ENCODE measurements at regions not wholly inside any gene's neighbourhood (a gene's known extent, or its start where the extent isn't known, plus 50 kb on each side); places are given as distances from the start of the nearest gene placed in this dataset.

DNA sequence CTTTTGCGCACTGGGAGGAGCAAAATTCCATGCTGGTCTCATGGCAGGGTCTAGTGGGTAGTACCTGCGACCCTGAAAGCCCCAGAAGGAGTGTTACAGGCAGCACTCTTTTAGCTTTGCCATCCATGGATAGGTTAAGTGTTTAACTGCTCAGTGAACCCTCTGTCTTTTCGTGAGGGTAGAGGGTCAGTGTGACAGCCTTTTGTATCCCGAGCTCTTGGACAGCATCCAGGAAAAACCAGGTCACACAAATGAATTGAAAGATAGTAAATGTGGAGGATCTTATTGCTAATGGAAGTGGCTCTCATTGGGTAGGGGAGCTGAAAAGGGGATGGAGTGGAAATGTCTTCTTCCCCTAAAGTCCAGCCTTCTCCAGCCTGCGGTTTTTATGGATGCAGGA, 57.8 kb upstream of the CCDC112 start:
- TF ChIP-seq EP300 (IDR thresholded peaks at IDR 0.05) (no peak), POLR2A (IDR thresholded peaks at IDR 0.05) (no peak)
- TF ChIP-seq, protein P1, sequence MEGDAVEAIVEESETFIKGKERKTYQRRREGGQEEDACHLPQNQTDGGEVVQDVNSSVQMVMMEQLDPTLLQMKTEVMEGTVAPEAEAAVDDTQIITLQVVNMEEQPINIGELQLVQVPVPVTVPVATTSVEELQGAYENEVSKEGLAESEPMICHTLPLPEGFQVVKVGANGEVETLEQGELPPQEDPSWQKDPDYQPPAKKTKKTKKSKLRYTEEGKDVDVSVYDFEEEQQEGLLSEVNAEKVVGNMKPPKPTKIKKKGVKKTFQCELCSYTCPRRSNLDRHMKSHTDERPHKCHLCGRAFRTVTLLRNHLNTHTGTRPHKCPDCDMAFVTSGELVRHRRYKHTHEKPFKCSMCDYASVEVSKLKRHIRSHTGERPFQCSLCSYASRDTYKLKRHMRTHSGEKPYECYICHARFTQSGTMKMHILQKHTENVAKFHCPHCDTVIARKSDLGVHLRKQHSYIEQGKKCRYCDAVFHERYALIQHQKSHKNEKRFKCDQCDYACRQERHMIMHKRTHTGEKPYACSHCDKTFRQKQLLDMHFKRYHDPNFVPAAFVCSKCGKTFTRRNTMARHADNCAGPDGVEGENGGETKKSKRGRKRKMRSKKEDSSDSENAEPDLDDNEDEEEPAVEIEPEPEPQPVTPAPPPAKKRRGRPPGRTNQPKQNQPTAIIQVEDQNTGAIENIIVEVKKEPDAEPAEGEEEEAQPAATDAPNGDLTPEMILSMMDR (IDR thresholded peaks at IDR 0.05): no peak
